DMS53 treated with DMSO at 0.1 percent for 48 hours (cell line): ENCODE measurements at regions not wholly inside any gene's neighbourhood (a gene's known extent, or its start where the extent isn't known, plus 50 kb on each side); places are given as distances from the start of the nearest gene placed in this dataset.
"Not testable (repeated sequence)": the region's sequence is repeated elsewhere in the genome, so short reads cannot be mapped to it uniquely, and the experiment has no call there.

Experiments
- DNase-seq: peaks from one replicate; lab custom pipeline; 2025; ENCODE audit not compliant: unreplicated experiment; lab: John Stamatoyannopoulos, UW

- DNase-seq: no peak
These were observed 297.3 kb downstream of the GUCY2F start for GRCh38 chrX:109184506-109185139.

GRCh38 chrX:109172091-109172602, 309.7 kb downstream of the GUCY2F start:
- DNase-seq: no peak

GRCh38 chrX:109155161-109155560, 326.7 kb downstream of the GUCY2F start:
- DNase-seq: no peak

- peak; percentile 27 for DNase-seq
These were observed 337.7 kb downstream of the GUCY2F start for GRCh38 chrX:109144173-109144572.

GRCh38 chrX:109140463-109140862, 341.4 kb downstream of the GUCY2F start:
- no peak for DNase-seq

- no peak for DNase-seq
These were observed 347.1 kb downstream of the GUCY2F start for GRCh38 chrX:109134777-109135176.

- no peak for DNase-seq
These were observed 356.6 kb downstream of the GUCY2F start for GRCh38 chrX:109125304-109125703.

- peak; percentile 0 for DNase-seq
These were observed 353.0 kb upstream of the IRS4 start for GRCh38 chrX:109089359-109089758.

GRCh38 chrX:109077788-109078187, 341.4 kb upstream of the IRS4 start:
- DNase-seq: no peak

- not testable (repeated sequence) for DNase-seq
These were observed 317.8 kb upstream of the IRS4 start for GRCh38 chrX:109054181-109054581.

GRCh38 chrX:109049903-109050302, 313.5 kb upstream of the IRS4 start:
- DNase-seq: no peak

GRCh38 chrX:109049416-109049815, 313.1 kb upstream of the IRS4 start:
- no peak for DNase-seq

GRCh38 chrX:109040057-109040456, 303.7 kb upstream of the IRS4 start:
- DNase-seq: no peak

GRCh38 chrX:109036624-109037023, 300.3 kb upstream of the IRS4 start:
- DNase-seq: no peak

- DNase-seq: no peak
These were observed 257.5 kb upstream of the IRS4 start for GRCh38 chrX:108993909-108994308.

GRCh38 chrX:108972899-108973298, 236.5 kb upstream of the IRS4 start:
- DNase-seq: not testable (repeated sequence)

GRCh38 chrX:108947205-108947604, 210.8 kb upstream of the IRS4 start:
- DNase-seq: no peak

- no peak for DNase-seq
These were observed 210.2 kb upstream of the IRS4 start for GRCh38 chrX:108946531-108946930.

GRCh38 chrX:108945883-108946523, 209.6 kb upstream of the IRS4 start:
- peak; percentile 2 for DNase-seq

GRCh38 chrX:108914791-108915190, 178.4 kb upstream of the IRS4 start:
- DNase-seq: no peak

- DNase-seq: not testable (repeated sequence)
These were observed 167.5 kb upstream of the IRS4 start for GRCh38 chrX:108903831-108904230.

GRCh38 chrX:108900333-108900732, 164.0 kb upstream of the IRS4 start:
- no peak for DNase-seq

GRCh38 chrX:108896349-108896748, 160.0 kb upstream of the IRS4 start:
- DNase-seq: not testable (repeated sequence)
